ENCODE measurements at regions not wholly inside any gene's neighbourhood (a gene's known extent, or its start where the extent isn't known, plus 50 kb on each side); places are given as distances from the start of the nearest gene placed in this dataset.

- no peak for FAIRE-seq
These were observed 381.8 kb upstream of the CRIM1 start for GRCh38 chr2:35973737-35974132.

More at GRCh38 chr2:35973737-35974132, 381.8 kb upstream of the CRIM1 start:
- ATAC-seq (no peak), DNase-seq (ENCODE audit: low read depth, low spot score) (no peak)
- no peaks in the 10 kb centered on the region for H3K79me2 ChIP-seq (ENCODE audit: control insufficient read depth, insufficient read depth, low read length)
- no TSS peak for BruUV-seq (replicated peaks)
- H2AFZ ChIP-seq (ENCODE audit: control insufficient read depth, low read depth, low read length): no peak overlapping the region
- H3K4me2 ChIP-seq (ENCODE audit: control insufficient read depth, insufficient read depth): no peak overlapping the region
- POLR2A ChIA-PET: no interaction called here
- no peak overlapping the region for H3K4me3 ChIP-seq
- WGBS (ENCODE audit: insufficient coverage, insufficient replicate concordance, low lambda C conversion rate, missing lambda C conversion rate): 58% methylated on average over 4 of the region's 4 CpGs
- in situ Hi-C loops (cut with MboI): no loop called here
- H3K9ac ChIP-seq (ENCODE audit: control insufficient read depth, insufficient read depth, low read length): no peak overlapping the region
- H3K36me3 ChIP-seq (ENCODE audit: control insufficient read depth in 2 of 2, insufficient read depth in 2 of 2, low read length in 1 of 2): no peaks in the 10 kb centered on the region
- no peaks in the 10 kb centered on the region for H3K9me3 ChIP-seq (replicated peaks; ENCODE audit: control insufficient read depth, insufficient read depth, low read length)
- SMC1A ChIA-PET (ENCODE audit: uncharacterized antibody, unreplicated experiment): interaction anchor here (1.5 kb wide), 1 partner anchor 293 kb away, joined by 3 read pairs; no protein-coding TSS in a partner anchor
- RAD21 ChIA-PET (ENCODE audit: unreplicated experiment): interaction anchor here (0.7 kb wide), 1 partner anchor 348 kb away, joined by 3 read pairs; no protein-coding TSS in a partner anchor
- CTCF ChIA-PET: interaction anchor here (0.8 to 1.2 kb wide), 7 partner anchors 293 to 691 kb away, joined by 3 to 5 read pairs (median 3); no protein-coding TSS in a partner anchor
- H3K27me3 ChIP-seq (replicated peaks in 1 of 2; ENCODE audit: control insufficient read depth in 2 of 2, insufficient read depth in 2 of 2, low read length in 1 of 2): no peaks in the 10 kb centered on the region
- intact Hi-C loops (cut with micrococcal nuclease; ENCODE audit: unreplicated experiment): loop anchor here (10.0 kb wide), 3 partner anchors 351 to 691 kb away; partner anchors contain the start of gene CRIM1
- no peak overlapping the region for H3K27ac ChIP-seq (ENCODE audit: control insufficient read depth, insufficient read depth)
- H3K4me1 ChIP-seq (ENCODE audit: control insufficient read depth, insufficient read depth, low read length): no peaks in the 10 kb centered on the region
- H4K20me1 ChIP-seq (ENCODE audit: control insufficient read depth, insufficient read depth): no peaks in the 10 kb centered on the region
- TF ChIP-seq NFYB (IDR thresholded peaks at IDR 0.05; ENCODE audit: insufficient read depth, low read depth, low read length) (no peak), BHLHE40 (IDR thresholded peaks at IDR 0.05; ENCODE audit: borderline replicate concordance in 1 of 2, low read depth in 2 of 2, low read length in 1 of 2) (no peak), RELA (IDR thresholded peaks at IDR 0.05; ENCODE audit: borderline replicate concordance, partially characterized antibody) (no peak), BCLAF1 (IDR thresholded peaks at IDR 0.05) (no peak), NFYA (IDR thresholded peaks at IDR 0.05; ENCODE audit: borderline replicate concordance, low read depth, low read length) (no peak), MXI1 (IDR thresholded peaks at IDR 0.05; ENCODE audit: low read depth, low read length) (no peak), PAX8 (IDR thresholded peaks at IDR 0.05) (no peak), STAT3 (IDR thresholded peaks at IDR 0.05; ENCODE audit: low read depth, low read length) (no peak), FOXM1 (IDR thresholded peaks at IDR 0.05; ENCODE audit: low read depth, low read length) (no peak), RCOR1 (conservative IDR thresholded peaks at IDR 0.05; ENCODE audit: low read depth, low read length) (no peak), RUNX3 (IDR thresholded peaks at IDR 0.05; ENCODE audit: low read length) (no peak), TBL1XR1 (IDR thresholded peaks at IDR 0.05; ENCODE audit: low read depth, low read length) (no peak), NR2C1 (IDR thresholded peaks at IDR 0.05) (no peak), ATF7 (IDR thresholded peaks at IDR 0.05; ENCODE audit: low read depth) (no peak), MTA2 (IDR thresholded peaks at IDR 0.05; ENCODE audit: low read depth) (no peak), CREB1 (IDR thresholded peaks at IDR 0.05; ENCODE audit: low read depth) (no peak), E2F4 (IDR thresholded peaks at IDR 0.05; ENCODE audit: low read depth, low read length) (no peak), ZSCAN29 (IDR thresholded peaks at IDR 0.05) (no peak), ZBED1 (IDR thresholded peaks at IDR 0.05; ENCODE audit: borderline replicate concordance) (no peak), ZBTB33 (IDR thresholded peaks at IDR 0.05) (no peak)

Measured in GM12878 (cell line).